Cardiac muscle cell (in vitro differentiated cells and primary cell): ENCODE measurements at regions not wholly inside any gene's neighbourhood (a gene's known extent, or its start where the extent isn't known, plus 50 kb on each side); places are given as distances from the start of the nearest gene placed in this dataset.

Experiments used
- DNase-seq, 2 donors: peaks; one replicate each; pipeline versions ENCODE4 v3.0.0 to v3.0.0-alpha.2; 2010 to 2017; ENCODE audit warnings: low read depth in 1 of 2, low spot score in 1 of 2
- H3K27ac ChIP-seq: fragments of 200-600 bp; sonication (generic); 2 replicates; pipeline ENCODE4 v1.5.1; 2016
- H3K27me3 ChIP-seq: fragments of 200-600 bp; sonication (generic); 2 replicates; pipeline ENCODE4 v1.6.0; 2016; ENCODE audit warnings: control low read depth
- H3K36me3 ChIP-seq: fragments of 200-600 bp; sonication (generic); 2 replicates; pipeline ENCODE4 v1.5.1; 2016; ENCODE audit warnings: control low read depth
- H3K4me1 ChIP-seq: fragments of 200-600 bp; sonication (generic); 2 replicates; pipeline ENCODE4 v1.8.1; 2017; ENCODE audit warnings: low read depth, mild to moderate bottlenecking, mixed run types
- H3K4me3 ChIP-seq: fragments of 200-600 bp; sonication (generic); 2 replicates; pipeline ENCODE4 v1.5.1; 2016; ENCODE audit warnings: mild to moderate bottlenecking
- H3K9me3 ChIP-seq: fragments of 200-600 bp; sonication (generic); 2 replicates; pipeline ENCODE4 v1.5.1; 2017; ENCODE audit warnings: low read depth, mild to moderate bottlenecking, control low read depth
- TF ChIP-seq, protein P1 (sequence below): IDR thresholded peaks from 2 replicates; pipeline ENCODE4 v1.5.1; 2012; ENCODE audit warnings: low read depth, mild to moderate bottlenecking, low read length

DNA sequence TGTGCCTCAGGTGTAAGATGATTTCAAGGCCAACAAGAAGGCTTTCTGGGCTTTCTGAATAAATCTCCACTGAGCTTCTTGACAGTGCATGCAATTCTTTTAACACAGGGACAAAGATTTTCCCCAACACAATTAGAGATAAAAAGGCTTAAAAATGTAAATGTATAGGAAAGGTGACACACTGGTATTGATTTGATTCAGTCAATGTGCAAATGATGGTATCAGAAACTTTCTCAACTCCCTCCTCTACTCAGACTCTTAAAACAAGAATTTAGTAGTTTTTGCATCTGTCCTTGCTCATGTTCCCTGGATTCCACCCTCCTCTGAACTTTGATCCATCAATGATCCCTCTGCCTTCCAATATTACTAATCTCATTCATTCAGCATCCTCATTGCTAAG lies 111.6 kb upstream of the FNDC3A start:
- Histone ChIP-seq H3K4me1 (peaks cover 5% of the 10 kb centered on the region), H3K9me3 (no peaks in the 10 kb centered on the region), H3K27ac (no peak overlapping the region), H3K4me3 (no peak overlapping the region), H3K36me3 (no peaks in the 10 kb centered on the region), H3K27me3 (no peaks in the 10 kb centered on the region)
- TF ChIP-seq, protein P1, sequence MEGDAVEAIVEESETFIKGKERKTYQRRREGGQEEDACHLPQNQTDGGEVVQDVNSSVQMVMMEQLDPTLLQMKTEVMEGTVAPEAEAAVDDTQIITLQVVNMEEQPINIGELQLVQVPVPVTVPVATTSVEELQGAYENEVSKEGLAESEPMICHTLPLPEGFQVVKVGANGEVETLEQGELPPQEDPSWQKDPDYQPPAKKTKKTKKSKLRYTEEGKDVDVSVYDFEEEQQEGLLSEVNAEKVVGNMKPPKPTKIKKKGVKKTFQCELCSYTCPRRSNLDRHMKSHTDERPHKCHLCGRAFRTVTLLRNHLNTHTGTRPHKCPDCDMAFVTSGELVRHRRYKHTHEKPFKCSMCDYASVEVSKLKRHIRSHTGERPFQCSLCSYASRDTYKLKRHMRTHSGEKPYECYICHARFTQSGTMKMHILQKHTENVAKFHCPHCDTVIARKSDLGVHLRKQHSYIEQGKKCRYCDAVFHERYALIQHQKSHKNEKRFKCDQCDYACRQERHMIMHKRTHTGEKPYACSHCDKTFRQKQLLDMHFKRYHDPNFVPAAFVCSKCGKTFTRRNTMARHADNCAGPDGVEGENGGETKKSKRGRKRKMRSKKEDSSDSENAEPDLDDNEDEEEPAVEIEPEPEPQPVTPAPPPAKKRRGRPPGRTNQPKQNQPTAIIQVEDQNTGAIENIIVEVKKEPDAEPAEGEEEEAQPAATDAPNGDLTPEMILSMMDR, result no peak
- DNase-seq, result no peak

DNA sequence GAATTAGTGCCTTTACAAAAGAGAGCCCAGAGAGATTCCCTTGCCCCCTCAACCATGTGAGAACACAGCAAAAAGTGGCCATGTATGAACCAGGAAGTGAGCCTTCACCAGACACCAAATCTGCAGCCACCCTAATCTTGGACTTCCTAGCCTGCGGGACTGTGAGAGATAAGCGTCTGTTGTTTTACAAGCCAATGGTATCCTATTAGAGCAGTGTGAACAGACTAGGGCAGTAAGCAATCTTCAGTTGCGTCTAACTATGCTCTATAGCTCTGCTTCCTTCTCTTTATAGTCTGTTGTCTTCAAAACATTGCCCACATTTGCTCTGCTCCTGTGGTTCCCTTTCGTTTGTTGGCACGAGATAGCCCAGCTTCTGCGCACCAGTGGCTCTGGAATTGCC lies 109.5 kb upstream of the FNDC3A start:
- Histone ChIP-seq H3K36me3 (no peaks in the 10 kb centered on the region), H3K9me3 (no peaks in the 10 kb centered on the region)
- TF ChIP-seq, protein P1, result no peak

DNA sequence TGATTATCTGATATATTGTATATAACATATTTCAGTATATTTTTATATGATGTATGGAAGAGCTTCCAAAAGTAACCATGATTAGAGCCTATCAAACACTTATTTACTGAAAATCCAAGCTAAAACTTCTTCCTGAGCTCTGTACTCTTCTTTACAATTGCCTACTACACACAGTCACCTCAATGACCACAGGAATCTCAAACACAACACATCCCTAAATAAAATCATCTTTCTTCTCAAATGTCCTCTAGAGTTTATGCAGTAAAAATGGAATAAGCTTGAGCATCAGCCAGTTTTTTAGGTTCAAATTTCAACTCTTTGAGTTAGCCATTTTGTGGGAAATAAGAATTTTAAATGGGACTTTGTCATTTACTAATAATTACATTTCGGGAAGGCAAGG lies 102.6 kb upstream of the FNDC3A start:
- Histone ChIP-seq H3K4me3 (no peak overlapping the region), H3K27me3 (no peaks in the 10 kb centered on the region), H3K9me3 (no peaks in the 10 kb centered on the region), H3K36me3 (no peaks in the 10 kb centered on the region), H3K27ac (no peak overlapping the region), H3K4me1 (peaks cover 24% of the 10 kb centered on the region)
- no peak for DNase-seq
- TF ChIP-seq, protein P1, result no peak

More for the DNA sequence above, 109.5 kb upstream of the FNDC3A start:
- Histone ChIP-seq H3K27me3 (no peaks in the 10 kb centered on the region), H3K4me1 (peaks cover 5% of the 10 kb centered on the region), H3K4me3 (no peak overlapping the region), H3K27ac (no peak overlapping the region)
- peak in 1 of 2 donors; percentile 25 for DNase-seq

DNA sequence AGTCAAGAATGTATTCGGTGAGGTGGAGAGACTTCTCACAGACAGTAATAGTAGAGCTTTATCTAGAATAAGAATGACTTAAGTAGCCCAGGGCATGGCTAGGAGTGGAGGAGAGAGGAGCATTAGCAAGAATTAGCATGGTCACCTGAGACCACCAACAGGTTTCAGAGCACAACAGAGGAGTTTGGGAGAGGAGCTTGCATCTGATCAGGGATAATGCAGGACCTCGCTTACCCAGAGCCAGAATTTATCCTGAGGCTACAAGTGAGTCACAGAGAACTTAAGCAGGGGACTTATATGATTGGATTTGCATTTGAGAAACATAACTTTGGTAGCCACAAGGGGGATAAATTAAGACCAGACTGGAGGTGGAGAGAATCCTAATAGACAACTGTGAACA lies 102.1 kb upstream of the FNDC3A start:
- peak; percentile 18 to 23 for DNase-seq
- TF ChIP-seq, protein P1, result no peak
- no peak overlapping the region for H3K27ac ChIP-seq
- H3K9me3 ChIP-seq, result no peaks in the 10 kb centered on the region
- H3K36me3 ChIP-seq, result no peaks in the 10 kb centered on the region
- H3K4me3 ChIP-seq, result no peak overlapping the region
- no peaks in the 10 kb centered on the region for H3K27me3 ChIP-seq
- H3K4me1 ChIP-seq, result peaks cover 24% of the 10 kb centered on the region

DNA sequence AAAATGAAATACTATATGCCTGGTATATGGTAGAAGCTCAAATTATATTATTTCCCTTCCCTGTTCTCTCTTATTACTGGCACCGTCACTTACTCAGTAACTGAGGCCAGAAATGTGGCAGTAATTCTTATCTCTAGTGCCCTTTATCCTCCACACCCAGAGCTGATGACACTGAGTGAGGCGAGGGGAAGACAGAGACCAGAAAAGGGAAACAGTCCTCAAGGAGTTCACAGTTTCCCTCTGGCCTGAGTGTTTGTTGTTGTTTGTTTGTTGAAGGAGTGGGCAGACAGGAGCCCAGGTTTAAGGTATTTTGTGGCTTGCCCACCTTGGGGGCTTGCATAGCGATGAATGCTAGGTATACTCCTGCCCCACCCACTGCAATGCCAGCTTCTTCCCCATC lies 101.5 kb upstream of the FNDC3A start:
- Histone ChIP-seq H3K4me1 (peaks cover 24% of the 10 kb centered on the region), H3K27ac (no peak overlapping the region), H3K9me3 (no peaks in the 10 kb centered on the region), H3K4me3 (no peak overlapping the region), H3K27me3 (no peaks in the 10 kb centered on the region), H3K36me3 (no peaks in the 10 kb centered on the region)
- peak in 1 of 2 donors; percentile 30 for DNase-seq
- TF ChIP-seq, protein P1, result no peak

DNA sequence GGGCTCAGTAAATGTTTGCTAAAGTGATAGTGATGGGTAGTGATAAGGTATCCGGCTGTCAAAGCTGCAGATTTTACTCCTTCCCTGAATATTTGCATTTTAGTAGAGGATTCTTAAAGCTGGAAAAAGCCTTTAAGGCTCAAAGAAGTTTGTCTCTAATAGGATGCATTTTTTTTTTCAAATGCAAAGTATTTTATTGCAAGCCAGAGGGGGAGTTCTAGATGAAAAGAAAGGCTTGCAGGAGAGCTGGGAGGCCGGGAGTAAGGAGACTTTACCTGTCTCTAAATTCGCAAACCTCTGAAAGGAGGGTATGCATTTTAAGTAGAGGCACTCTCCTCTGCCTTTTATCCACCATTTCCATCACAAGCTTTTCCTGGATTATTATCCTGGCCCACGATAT lies 100.7 kb upstream of the FNDC3A start:
- Histone ChIP-seq H3K9me3 (no peaks in the 10 kb centered on the region), H3K27ac (no peak overlapping the region), H3K27me3 (peaks cover 6% of the 10 kb centered on the region), H3K4me3 (no peak overlapping the region), H3K4me1 (peaks cover 24% of the 10 kb centered on the region), H3K36me3 (no peaks in the 10 kb centered on the region)
- no peak for DNase-seq
- TF ChIP-seq, protein P1, result no peak
